ENCODE measurements at regions not wholly inside any gene's neighbourhood (a gene's known extent, or its start where the extent isn't known, plus 50 kb on each side); places are given as distances from the start of the nearest gene placed in this dataset.

DNA sequence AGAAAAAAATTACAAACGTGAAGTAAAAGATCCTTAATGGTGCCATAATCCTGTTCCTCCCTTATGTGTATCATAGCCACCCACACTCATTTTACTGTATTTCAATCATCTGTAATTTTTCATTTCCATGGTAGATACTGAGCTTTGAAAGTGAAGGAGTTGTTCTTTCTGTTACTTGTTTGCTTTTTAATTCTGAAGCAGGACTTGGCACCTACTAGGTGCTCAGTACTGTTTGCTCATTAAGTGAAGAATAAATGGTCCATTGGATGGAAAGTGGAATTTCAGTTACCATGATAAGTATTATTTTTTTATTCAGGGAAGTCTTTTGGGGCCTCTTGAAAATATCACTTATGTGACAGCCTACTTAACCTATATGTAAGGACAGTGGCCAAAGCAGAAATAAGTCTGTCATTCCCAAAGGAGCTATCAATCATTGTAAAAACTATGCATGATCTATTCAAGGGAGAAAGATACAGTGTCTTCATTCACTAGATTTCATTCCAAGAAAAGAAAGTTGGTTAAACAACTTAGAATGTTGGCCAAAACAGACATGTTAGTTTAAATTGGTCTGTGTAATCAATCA is 1244.4 kb upstream of the SEL1L start:
- H3K9me3 ChIP-seq (ENCODE audit: low read length): no peaks in the 10 kb centered on the region
- H3K27me3 ChIP-seq (ENCODE audit: insufficient read depth, low read depth, low read length): no peaks in the 10 kb centered on the region
- H3K36me3 ChIP-seq (ENCODE audit: insufficient read depth, low read length): no peaks in the 10 kb centered on the region
- no peak overlapping the region for H3K4me3 ChIP-seq (ENCODE audit: low read length)
- no peak overlapping the region for H3K9ac ChIP-seq (ENCODE audit: low read length)
- H4K20me1 ChIP-seq (ENCODE audit: insufficient read depth): no peaks in the 10 kb centered on the region
- H3F3A ChIP-seq (ENCODE audit: insufficient read depth, low read length, poor library complexity, severe bottlenecking): no peaks in the 10 kb centered on the region
- no peak overlapping the region for H3K27ac ChIP-seq (ENCODE audit: low read length)
- H2AFZ ChIP-seq (ENCODE audit: low read depth, low read length): no peak overlapping the region
- H3K4me2 ChIP-seq (ENCODE audit: low read length): no peak overlapping the region
- H3K9me2 ChIP-seq (ENCODE audit: insufficient read depth, low read length): no peaks in the 10 kb centered on the region
- no peaks in the 10 kb centered on the region for H3K79me2 ChIP-seq (replicated peaks; ENCODE audit: insufficient read depth, low read length)
- TF ChIP-seq POLR2AphosphoS5 (IDR thresholded peaks at IDR 0.05) (no peak), SMC3 (conservative IDR thresholded peaks at IDR 0.05; ENCODE audit: poor library complexity) (no peak), RAD21 (conservative IDR thresholded peaks at IDR 0.05) (no peak), EZH2 (IDR thresholded peaks at IDR 0.05; ENCODE audit: borderline replicate concordance, insufficient read depth, low read length, poor library complexity, severe bottlenecking) (no peak), REST (IDR thresholded peaks at IDR 0.05; ENCODE audit: borderline replicate concordance) (no peak), CTCF (IDR thresholded peaks at IDR 0.05; ENCODE audit: poor library complexity, severe bottlenecking) (no peak), MXI1 (conservative IDR thresholded peaks at IDR 0.05; ENCODE audit: poor library complexity, severe bottlenecking) (no peak), EP300 (conservative IDR thresholded peaks at IDR 0.05; ENCODE audit: poor library complexity, severe bottlenecking) (no peak), TAF1 (IDR thresholded peaks at IDR 0.05; ENCODE audit: low read depth) (no peak)

DNA sequence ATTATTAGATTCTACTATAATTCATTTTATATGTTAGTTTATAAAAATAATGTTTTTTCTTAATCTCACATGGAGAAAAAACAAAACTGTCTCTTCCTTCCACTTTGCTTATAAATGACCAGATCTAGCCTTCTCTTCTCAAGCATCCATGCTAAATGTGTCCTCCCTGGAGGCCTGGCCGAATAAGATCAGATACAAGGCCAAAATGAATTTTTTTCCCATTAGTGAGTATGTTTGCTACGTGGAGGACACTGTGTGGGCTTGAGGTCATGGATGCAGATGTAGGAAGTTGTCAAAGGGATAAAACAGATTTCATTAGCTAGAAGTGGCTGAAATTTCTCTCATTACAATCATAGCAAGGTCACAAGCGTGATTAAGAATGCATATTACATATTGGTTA is 1244.9 kb upstream of the SEL1L start:
- H3K36me3 ChIP-seq (ENCODE audit: insufficient read depth, low read length): no peaks in the 10 kb centered on the region
- H3F3A ChIP-seq (ENCODE audit: insufficient read depth, low read length, poor library complexity, severe bottlenecking): no peaks in the 10 kb centered on the region
- H3K79me2 ChIP-seq (replicated peaks; ENCODE audit: insufficient read depth, low read length): no peaks in the 10 kb centered on the region
- H4K20me1 ChIP-seq (ENCODE audit: insufficient read depth): no peaks in the 10 kb centered on the region
- H3K4me3 ChIP-seq (ENCODE audit: low read length): no peak overlapping the region
- TF ChIP-seq SMC3 (conservative IDR thresholded peaks at IDR 0.05; ENCODE audit: poor library complexity) (no peak), CTCF (IDR thresholded peaks at IDR 0.05; ENCODE audit: poor library complexity, severe bottlenecking) (no peak), MXI1 (conservative IDR thresholded peaks at IDR 0.05; ENCODE audit: poor library complexity, severe bottlenecking) (no peak), EP300 (conservative IDR thresholded peaks at IDR 0.05; ENCODE audit: poor library complexity, severe bottlenecking) (no peak), POLR2AphosphoS5 (IDR thresholded peaks at IDR 0.05) (no peak), RAD21 (conservative IDR thresholded peaks at IDR 0.05) (no peak), TAF1 (IDR thresholded peaks at IDR 0.05; ENCODE audit: low read depth) (no peak), EZH2 (IDR thresholded peaks at IDR 0.05; ENCODE audit: borderline replicate concordance, insufficient read depth, low read length, poor library complexity, severe bottlenecking) (no peak), REST (IDR thresholded peaks at IDR 0.05; ENCODE audit: borderline replicate concordance) (no peak)
- no peaks in the 10 kb centered on the region for H3K9me3 ChIP-seq (ENCODE audit: low read length)
- no peak overlapping the region for H2AFZ ChIP-seq (ENCODE audit: low read depth, low read length)
- H3K4me2 ChIP-seq (ENCODE audit: low read length): no peak overlapping the region
- H3K9me2 ChIP-seq (ENCODE audit: insufficient read depth, low read length): no peaks in the 10 kb centered on the region
- H3K9ac ChIP-seq (ENCODE audit: low read length): no peak overlapping the region
- no peaks in the 10 kb centered on the region for H3K27me3 ChIP-seq (ENCODE audit: insufficient read depth, low read depth, low read length)
- H3K27ac ChIP-seq (ENCODE audit: low read length): no peak overlapping the region
